Subcutaneous abdominal adipose tissue (tissue), 5 donors: ENCODE measurements at regions not wholly inside any gene's neighbourhood (a gene's known extent, or its start where the extent isn't known, plus 50 kb on each side); places are given as distances from the start of the nearest gene placed in this dataset.
"Not testable (repeated sequence)": the region's sequence is repeated elsewhere in the genome, so short reads cannot be mapped to it uniquely, and the experiment has no call there.

Experiments used
- H3K27ac ChIP-seq: one replicate; pipeline ENCODE4 v1.7.0; 2013; ENCODE audit warnings: low read depth, mild to moderate bottlenecking, inconsistent platforms, low read length, moderate library complexity
- H3K27me3 ChIP-seq, 5 donors: one replicate each; pipeline ENCODE4 v1.7.0; 2013; ENCODE audit warnings: low read length in 5 of 5, inconsistent platforms in 1 of 5; ENCODE audit not compliant: control insufficient read depth in 5 of 5, insufficient read depth in 4 of 5
- H3K36me3 ChIP-seq, 5 donors: one replicate each; pipeline ENCODE4 v1.7.0; 2013; ENCODE audit warnings: low read length in 5 of 5; ENCODE audit not compliant: control insufficient read depth in 5 of 5, insufficient read depth in 5 of 5
- H3K4me1 ChIP-seq, 5 donors: one replicate each; pipeline ENCODE4 v1.7.0; 2013; ENCODE audit warnings: low read length in 5 of 5, mild to moderate bottlenecking in 3 of 5, moderate library complexity in 1 of 5; ENCODE audit not compliant: control insufficient read depth in 5 of 5, insufficient read depth in 5 of 5
- H3K4me3 ChIP-seq, 5 donors: one replicate each; pipeline ENCODE4 v1.7.0; 2013; ENCODE audit warnings: low read length in 5 of 5, low read depth in 1 of 5
- H3K9ac ChIP-seq, 5 donors: one replicate each; pipeline ENCODE4 v1.7.0; 2013; ENCODE audit warnings: low read length in 5 of 5, mild to moderate bottlenecking in 4 of 5, moderate library complexity in 3 of 5
- H3K9me3 ChIP-seq, 5 donors: one replicate each; pipeline ENCODE4 v1.7.0; 2013; ENCODE audit warnings: low read length in 5 of 5; ENCODE audit not compliant: control insufficient read depth in 5 of 5
- donor health status: healthy.
- donor health status: healthy.
- donor health status: healthy.
- donor health status: healthy.
- donor health status: healthy.

- H3K9me3 ChIP-seq = no peaks in the 10 kb centered on the region
- no peaks in the 10 kb centered on the region for H3K36me3 ChIP-seq
- no peaks in the 10 kb centered on the region for H3K4me1 ChIP-seq
- H3K27me3 ChIP-seq = no peaks in the 10 kb centered on the region
- H3K9ac ChIP-seq = no peak overlapping the region
- no peak overlapping the region for H3K4me3 ChIP-seq
- H3K27ac ChIP-seq = no peak overlapping the region
Measured at GRCh38 chr9:81032831-81033230, 656.5 kb downstream of the TLE1 start.

GRCh38 chr9:81032030-81032572, 657.2 kb downstream of the TLE1 start:
- no peaks in the 10 kb centered on the region for H3K4me1 ChIP-seq
- no peaks in the 10 kb centered on the region for H3K27me3 ChIP-seq
- H3K27ac ChIP-seq = no peak overlapping the region
- H3K9me3 ChIP-seq = no peaks in the 10 kb centered on the region
- no peak overlapping the region for H3K9ac ChIP-seq
- H3K36me3 ChIP-seq = no peaks in the 10 kb centered on the region
- no peak overlapping the region for H3K4me3 ChIP-seq

GRCh38 chr9:81031422-81032029, 657.8 kb downstream of the TLE1 start:
- H3K4me3 ChIP-seq = no peak overlapping the region
- no peaks in the 10 kb centered on the region for H3K36me3 ChIP-seq
- H3K4me1 ChIP-seq = no peaks in the 10 kb centered on the region
- H3K9me3 ChIP-seq = no peaks in the 10 kb centered on the region
- H3K27me3 ChIP-seq = no peaks in the 10 kb centered on the region
- H3K27ac ChIP-seq = no peak overlapping the region
- H3K9ac ChIP-seq = no peak overlapping the region

GRCh38 chr9:81030027-81030426, 659.3 kb downstream of the TLE1 start:
- H3K9ac ChIP-seq = no peak overlapping the region
- H3K4me3 ChIP-seq = no peak overlapping the region
- H3K36me3 ChIP-seq = no peaks in the 10 kb centered on the region
- no peaks in the 10 kb centered on the region for H3K4me1 ChIP-seq
- H3K9me3 ChIP-seq = no peaks in the 10 kb centered on the region
- no peaks in the 10 kb centered on the region for H3K27me3 ChIP-seq
- H3K27ac ChIP-seq = no peak overlapping the region

- Histone ChIP-seq H3K4me3 (no peak overlapping the region), H3K27ac (no peak overlapping the region)
Measured at GRCh38 chr9:81028504-81028903, 660.8 kb downstream of the TLE1 start.

GRCh38 chr9:81022177-81022576, 667.2 kb downstream of the TLE1 start:
- Histone ChIP-seq H3K36me3 (no peaks in the 10 kb centered on the region), H3K4me1 (no peaks in the 10 kb centered on the region), H3K27ac (no peak overlapping the region), H3K9me3 (no peaks in the 10 kb centered on the region), H3K4me3 (no peak overlapping the region), H3K9ac (no peak overlapping the region), H3K27me3 (no peaks in the 10 kb centered on the region)

More at GRCh38 chr9:81028504-81028903, 660.8 kb downstream of the TLE1 start:
- no peaks in the 10 kb centered on the region for H3K4me1 ChIP-seq
- H3K36me3 ChIP-seq = no peaks in the 10 kb centered on the region
- no peaks in the 10 kb centered on the region for H3K27me3 ChIP-seq
- H3K9ac ChIP-seq = no peak overlapping the region
- H3K9me3 ChIP-seq = no peaks in the 10 kb centered on the region

GRCh38 chr9:81014945-81015344, 674.4 kb downstream of the TLE1 start:
- H3K36me3 ChIP-seq, H3K9ac ChIP-seq, H3K4me3 ChIP-seq, H3K27ac ChIP-seq, H3K4me1 ChIP-seq, H3K9me3 ChIP-seq, H3K27me3 ChIP-seq: not testable (repeated sequence)

GRCh38 chr9:81013191-81013590, 676.2 kb downstream of the TLE1 start:
- not testable (repeated sequence) for H3K27me3 ChIP-seq, H3K4me1 ChIP-seq, H3K27ac ChIP-seq, H3K36me3 ChIP-seq, H3K9ac ChIP-seq, H3K9me3 ChIP-seq, H3K4me3 ChIP-seq

GRCh38 chr9:81002906-81003305, 686.4 kb downstream of the TLE1 start:
- no peak overlapping the region for H3K4me3 ChIP-seq
- no peak overlapping the region for H3K9ac ChIP-seq
- H3K36me3 ChIP-seq = no peaks in the 10 kb centered on the region
- no peaks in the 10 kb centered on the region for H3K27me3 ChIP-seq
- no peak overlapping the region for H3K27ac ChIP-seq
- H3K4me1 ChIP-seq = no peaks in the 10 kb centered on the region
- H3K9me3 ChIP-seq = no peaks in the 10 kb centered on the region

GRCh38 chr9:81002242-81002641, 687.1 kb downstream of the TLE1 start:
- H3K27ac ChIP-seq = no peak overlapping the region

More at GRCh38 chr9:81002242-81002641, 687.1 kb downstream of the TLE1 start:
- Histone ChIP-seq H3K27me3 (no peaks in the 10 kb centered on the region), H3K4me1 (no peaks in the 10 kb centered on the region), H3K4me3 (no peak overlapping the region), H3K36me3 (no peaks in the 10 kb centered on the region), H3K9me3 (no peaks in the 10 kb centered on the region), H3K9ac (no peak overlapping the region)
